H1 (cell line): ENCODE measurements at regions not wholly inside any gene's neighbourhood (a gene's known extent, or its start where the extent isn't known, plus 50 kb on each side); places are given as distances from the start of the nearest gene placed in this dataset.

Experiments
- CTCF ChIP-seq, 3 experiments: IDR thresholded peaks; 1 replicate in 2 of 3; 2 replicates in 1 of 3; pipeline versions ENCODE4 v1.5.1 to v1.6.1; 2011; ENCODE audit warnings: low read length in 3 of 3, mild to moderate bottlenecking in 3 of 3, inconsistent platforms in 2 of 3, low read depth in 1 of 3, moderate library complexity in 1 of 3; ENCODE audit not compliant: insufficient read depth in 1 of 3; ENCODE audit errors: control extremely low read depth in 1 of 3
- E2F6 ChIP-seq: IDR thresholded peaks from 2 replicates; pipeline ENCODE4 v1.6.1; 2012; ENCODE audit warnings: inconsistent platforms
- RAD21 ChIP-seq, 2 experiments: IDR thresholded peaks in 1 of 2; conservative IDR thresholded peaks in 1 of 2; 2 replicates each; pipeline ENCODE4 v1.6.1; 2011; ENCODE audit warnings: low read depth in 2 of 2, low read length in 2 of 2, improper control_type of control experiment in 1 of 2, inconsistent platforms in 1 of 2, mild to moderate bottlenecking in 1 of 2, moderate library complexity in 1 of 2
- SIX5 ChIP-seq: IDR thresholded peaks from 2 replicates; pipeline ENCODE4 v1.6.1; 2011; ENCODE audit warnings: mild to moderate bottlenecking, low read depth, low read length

DNA sequence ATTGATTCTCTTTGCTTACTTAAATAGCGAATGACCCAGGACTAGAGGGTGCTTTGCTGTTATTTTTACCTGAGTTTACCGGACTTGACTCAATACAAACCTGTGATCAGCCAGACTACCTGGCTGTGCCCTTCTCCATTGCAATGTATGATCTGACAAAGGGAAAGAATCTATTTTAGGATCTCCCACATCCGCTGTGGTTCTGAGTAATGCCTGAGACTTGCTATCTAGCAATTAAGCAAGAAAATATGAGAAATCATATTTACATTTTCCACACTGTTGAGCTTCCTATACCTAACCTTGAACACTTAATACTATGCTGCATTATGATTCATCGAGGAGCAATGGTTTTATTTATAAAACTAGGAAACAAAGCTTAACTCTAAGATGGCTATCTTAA, 215.2 kb downstream of the RAD51AP2 start:
- no peak for TF ChIP-seq CTCF (IDR thresholded peaks at IDR 0.05; ENCODE audit: control extremely low read depth in 1 of 3, insufficient read depth in 1 of 3, low read depth in 1 of 3, low read length in 3 of 3)
- no peak for TF ChIP-seq RAD21 (IDR thresholded peaks at IDR 0.05 in 1 of 2, conservative IDR thresholded peaks at IDR 0.05 in 1 of 2; ENCODE audit: low read depth in 2 of 2, low read length in 2 of 2)
- TF ChIP-seq SIX5, result no peak
- no peak for TF ChIP-seq E2F6
